ENCODE measurements at regions not wholly inside any gene's neighbourhood (a gene's known extent, or its start where the extent isn't known, plus 50 kb on each side); places are given as distances from the start of the nearest gene placed in this dataset.

- DNase-seq (ENCODE audit: low spot score): peak; percentile 18
These were observed 52.7 kb upstream of the FOXO6 start for GRCh38 chr1:41308520-41308919.

- peak; percentile 73 for DNase-seq (ENCODE audit: low spot score)
These were observed 55.5 kb upstream of the FOXO6 start for GRCh38 chr1:41305576-41306363.

GRCh38 chr1:41296506-41296905 is 54.4 kb upstream of the SCMH1 start:
- no peak for DNase-seq (ENCODE audit: low spot score)

DNA sequence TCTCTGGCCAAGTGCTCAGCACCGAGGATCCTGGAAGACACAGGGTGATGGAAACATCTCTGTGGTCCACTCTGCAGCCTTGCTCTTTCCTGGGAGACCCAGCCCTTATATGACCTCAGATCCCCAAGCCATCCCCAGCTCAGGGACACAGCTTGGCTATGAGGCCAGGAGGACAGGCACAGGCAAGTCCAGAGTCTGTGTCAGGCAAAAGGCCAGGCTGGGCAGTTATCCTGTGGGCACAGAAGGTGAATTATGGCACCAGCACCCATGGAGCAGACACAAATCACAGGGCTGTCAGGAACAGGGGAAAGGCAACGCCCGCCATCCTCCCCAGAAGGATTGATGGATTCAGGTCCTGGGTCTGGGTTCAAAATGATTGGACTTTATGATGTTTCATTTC is 52.1 kb upstream of the SCMH1 start:
- no peak for DNase-seq (ENCODE audit: low spot score)

- no peak for DNase-seq (ENCODE audit: low spot score)
These were observed 51.7 kb upstream of the SCMH1 start for GRCh38 chr1:41293779-41294178.
